ENCODE measurements at regions not wholly inside any gene's neighbourhood (a gene's known extent, or its start where the extent isn't known, plus 50 kb on each side); places are given as distances from the start of the nearest gene placed in this dataset.
"Not testable (repeated sequence)": the region's sequence is repeated elsewhere in the genome, so short reads cannot be mapped to it uniquely, and the experiment has no call there.

DNA sequence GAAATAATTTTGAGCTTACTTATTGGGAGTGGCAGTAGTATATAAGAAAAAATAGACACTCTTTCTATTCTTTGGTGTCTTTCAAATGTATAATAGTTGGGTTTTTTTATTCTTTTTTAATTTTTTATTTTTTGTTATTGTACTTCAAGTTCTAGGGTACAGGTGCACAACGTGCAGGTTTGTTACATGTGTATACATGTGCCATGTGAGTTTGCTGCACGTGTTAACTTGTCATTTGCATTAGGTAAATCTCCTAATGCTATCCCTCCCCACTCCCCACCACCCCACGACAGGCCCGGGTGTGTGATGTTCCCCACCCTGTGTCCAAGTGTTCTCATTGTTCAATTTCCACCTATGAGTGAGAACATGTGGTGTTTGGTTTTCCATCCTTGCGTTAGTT lies 1552.4 kb upstream of the B3GALT2 start:
- DNase-seq: not testable (repeated sequence)

DNA sequence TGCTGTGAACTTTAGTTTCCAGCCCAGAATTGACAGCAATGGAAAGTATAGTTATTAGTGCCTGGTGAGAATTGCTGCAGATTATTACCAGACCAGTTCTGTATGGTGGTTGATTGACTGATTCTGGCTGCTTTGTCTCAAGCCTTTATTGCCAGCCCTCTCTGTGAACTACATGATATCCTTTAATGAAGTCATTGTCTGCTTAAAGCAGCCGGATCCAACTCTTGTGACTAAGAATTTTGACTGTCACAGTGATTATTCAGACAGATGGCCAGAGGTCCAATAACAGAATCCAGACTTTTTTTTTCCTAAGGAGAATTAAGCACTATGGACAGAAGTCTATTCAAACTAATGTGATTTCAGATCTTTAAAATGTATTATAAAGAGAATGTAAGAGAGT lies 1548.6 kb upstream of the B3GALT2 start:
- no peak for DNase-seq

DNA sequence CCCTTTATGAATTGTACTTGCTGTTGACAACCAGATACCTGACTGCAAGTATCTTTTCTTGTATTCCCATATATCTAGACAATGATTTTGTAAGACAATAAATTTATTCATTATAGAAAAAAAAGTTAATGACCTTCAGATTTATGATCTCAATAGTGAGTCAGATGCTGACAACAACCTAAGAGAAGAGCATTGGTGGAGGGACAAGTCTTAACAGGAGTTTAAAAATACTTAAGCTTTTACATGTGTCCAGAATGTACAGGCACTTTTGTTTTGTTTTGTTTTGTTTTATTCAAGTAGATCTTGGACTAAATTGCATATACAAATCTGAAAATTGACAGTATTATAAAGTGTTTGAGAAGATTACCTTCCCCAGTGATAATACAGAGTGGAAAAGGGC lies 1544.6 kb upstream of the B3GALT2 start:
- DNase-seq: no peak

DNA sequence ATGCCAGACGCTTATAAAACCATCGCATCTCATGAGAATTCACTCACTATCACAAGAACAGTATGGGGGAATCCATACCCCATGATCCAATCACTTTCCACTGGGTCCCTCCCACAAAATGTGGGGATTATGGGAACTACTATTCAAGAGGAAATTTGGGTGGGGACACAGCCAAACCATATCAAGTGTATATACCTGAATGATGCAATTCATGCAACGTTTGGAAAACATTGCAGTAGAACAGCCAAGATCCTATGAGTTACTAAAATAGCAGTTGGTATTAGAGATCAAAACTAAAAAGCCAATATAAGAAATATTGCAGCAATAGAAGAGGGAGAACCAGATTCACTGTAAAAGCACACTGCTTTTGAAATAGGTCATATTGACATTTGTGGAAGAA lies 1543.9 kb upstream of the B3GALT2 start:
- no peak for DNase-seq

DNA sequence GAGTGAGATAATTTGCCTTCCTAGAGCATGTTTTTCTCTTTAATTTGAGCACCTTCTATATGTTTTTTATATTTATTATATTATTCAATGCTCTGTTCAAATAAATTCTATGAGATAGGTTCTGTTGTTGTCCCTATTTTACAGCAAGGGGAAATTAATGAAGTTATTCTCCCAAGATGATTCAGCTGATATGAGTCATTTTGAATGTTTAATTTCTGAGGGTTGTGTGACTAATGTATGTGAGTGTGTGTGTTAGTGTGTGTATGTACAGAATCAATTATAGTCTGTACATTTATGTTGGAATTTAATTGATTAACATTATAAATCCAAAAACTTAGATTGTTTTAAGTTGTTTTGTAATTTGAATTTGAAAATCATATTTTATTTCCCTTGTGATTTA lies 1536.7 kb upstream of the B3GALT2 start:
- no peak for DNase-seq

DNA sequence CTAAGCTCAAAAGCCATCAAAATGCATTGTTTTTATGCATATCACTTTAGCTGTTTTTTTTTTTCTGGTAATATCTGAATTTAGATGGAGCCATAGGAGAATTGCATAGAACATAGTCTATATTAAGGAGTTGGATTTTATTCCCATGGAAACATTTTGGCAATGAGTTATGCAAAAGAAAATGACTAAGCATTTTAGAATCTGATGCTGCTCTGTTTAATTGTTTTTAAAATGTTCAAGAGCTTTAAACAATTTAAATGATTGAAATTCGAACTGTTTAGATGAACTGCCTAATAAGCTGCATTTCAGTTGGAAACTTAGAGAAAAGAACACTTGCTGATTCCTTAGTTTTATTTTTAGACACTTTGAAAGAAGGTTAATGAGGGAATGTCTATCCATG lies 1531.5 kb upstream of the B3GALT2 start:
- no peak for DNase-seq

DNA sequence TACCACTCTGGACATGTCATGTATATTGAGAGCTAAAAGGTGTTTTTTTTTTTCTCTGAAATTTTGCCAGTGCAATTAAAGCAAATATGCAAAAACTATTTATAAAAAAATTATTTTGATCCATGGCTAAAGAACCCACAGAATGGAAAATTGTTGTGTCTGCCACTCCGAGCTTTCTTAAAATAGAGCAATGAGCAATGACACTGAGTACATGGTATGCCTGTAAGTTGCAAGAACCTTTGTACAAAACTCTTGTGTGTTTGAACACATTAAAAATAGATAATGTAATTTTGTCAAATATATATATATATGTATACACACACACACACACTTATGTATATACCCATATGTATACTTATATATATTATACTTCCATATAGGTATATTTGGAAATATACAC lies 1530.9 kb upstream of the B3GALT2 start:
- no peak for DNase-seq

DNA sequence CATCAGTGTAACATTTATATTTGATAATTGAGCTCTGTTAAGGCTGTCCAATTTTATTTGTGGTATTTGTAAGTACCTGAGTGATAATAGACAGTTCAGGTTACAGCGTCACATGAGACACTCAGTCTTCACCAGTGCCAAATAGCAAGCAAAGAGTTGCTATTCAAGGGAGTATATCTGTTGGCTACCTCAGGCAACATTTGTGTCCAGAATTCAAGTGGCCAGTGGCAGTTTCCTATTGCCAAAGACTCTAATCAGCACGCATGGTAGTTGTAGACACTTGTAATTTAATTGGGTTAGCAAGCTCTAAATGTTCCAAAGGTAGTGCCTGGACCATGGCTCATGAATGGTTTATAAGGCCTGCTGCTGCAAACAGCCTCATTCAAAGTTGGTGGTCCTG lies 1524.3 kb upstream of the B3GALT2 start:
- DNase-seq: no peak

DNA sequence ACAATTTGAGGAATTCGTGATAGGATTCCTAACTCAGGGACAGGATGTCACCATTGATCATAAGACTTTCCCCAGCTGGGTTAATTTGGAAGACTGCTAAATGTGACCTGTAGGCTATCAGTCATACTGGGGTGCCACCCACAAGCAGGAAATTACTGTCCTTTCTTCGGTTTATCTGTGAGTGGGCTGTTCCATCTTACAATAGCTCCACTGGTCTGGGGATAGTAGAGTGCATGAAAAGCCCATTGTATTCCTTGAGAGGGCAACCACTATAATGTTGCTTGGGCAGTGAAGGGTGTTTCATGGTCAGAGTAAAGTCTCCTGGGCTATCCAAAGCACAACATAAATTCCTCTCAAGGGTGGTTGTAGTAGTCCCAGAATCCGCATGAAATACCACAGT lies 1523.0 kb upstream of the B3GALT2 start:
- DNase-seq: no peak

DNA sequence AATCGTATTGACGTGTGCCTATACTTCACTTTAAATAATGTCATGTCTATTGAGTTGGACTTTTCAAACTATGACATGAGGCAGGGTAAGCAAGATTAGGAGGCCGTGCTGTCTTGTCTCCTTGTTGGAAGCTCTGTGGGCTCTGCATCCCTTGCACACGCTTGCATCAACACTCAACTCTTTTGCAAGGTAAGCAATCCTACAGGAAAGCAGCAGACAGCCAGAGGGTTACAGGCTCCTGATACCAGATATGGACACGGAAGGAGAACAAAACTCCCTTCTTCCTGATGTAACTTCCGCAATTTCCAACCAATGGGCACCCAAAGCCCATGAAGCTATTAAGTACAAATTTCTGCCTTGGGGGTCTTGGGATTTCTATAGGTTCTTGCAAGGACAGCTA lies 1520.7 kb upstream of the B3GALT2 start:
- no peak for DNase-seq

DNA sequence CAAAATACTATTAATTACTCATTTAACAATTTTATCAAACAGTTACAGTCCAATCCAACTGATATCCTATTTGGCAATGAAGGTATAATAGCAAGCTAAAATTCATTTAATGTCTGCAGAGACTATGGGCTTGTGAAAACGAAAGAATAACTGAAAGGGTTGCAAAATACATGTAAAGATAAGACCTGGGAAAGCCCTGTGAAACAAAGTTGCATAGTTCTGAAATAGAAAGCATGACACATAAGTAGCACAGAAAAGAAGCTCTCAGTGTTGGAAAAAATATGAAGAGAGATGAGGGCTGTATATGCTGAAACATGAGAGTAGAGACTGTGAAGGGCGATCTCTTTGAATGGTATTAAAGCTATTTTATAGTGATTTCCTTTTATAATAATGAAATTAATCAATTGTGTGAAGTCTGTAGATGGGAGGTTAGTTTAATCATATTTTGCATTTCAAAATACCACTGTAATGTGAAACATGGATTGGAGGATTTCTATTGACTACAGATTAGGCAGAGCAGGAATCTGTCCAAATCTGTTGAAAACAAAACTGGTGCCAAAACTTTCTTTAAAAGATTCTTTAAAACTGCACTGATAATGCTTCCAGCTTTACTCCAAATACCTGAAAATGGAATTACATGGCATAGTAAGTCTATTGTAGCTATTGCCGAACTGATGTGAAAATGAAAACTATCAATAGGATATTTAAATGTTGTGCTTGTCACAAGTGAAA lies 1518.9 kb upstream of the B3GALT2 start:
- DNase-seq: no peak

DNA sequence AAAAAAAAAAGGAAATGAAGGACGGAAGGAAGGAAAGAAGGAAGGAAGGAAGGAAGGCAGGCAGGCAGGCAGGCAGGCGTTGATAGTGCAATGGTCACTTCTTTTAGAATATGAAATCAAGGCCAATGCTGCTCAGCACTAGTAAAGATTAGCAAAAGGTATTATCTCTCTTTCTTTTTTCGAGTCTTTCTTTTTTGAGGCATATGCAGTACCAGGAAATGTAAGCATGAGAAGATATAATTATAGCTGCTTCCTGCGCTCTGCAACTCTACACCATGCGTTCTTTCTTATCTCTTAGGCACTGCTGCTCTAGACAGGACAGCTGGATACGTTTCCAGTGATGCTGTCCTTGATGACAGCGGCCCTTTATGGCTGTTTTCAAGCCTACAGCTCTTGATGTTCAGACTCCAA lies 1512.5 kb upstream of the B3GALT2 start:
- no peak for DNase-seq

DNA sequence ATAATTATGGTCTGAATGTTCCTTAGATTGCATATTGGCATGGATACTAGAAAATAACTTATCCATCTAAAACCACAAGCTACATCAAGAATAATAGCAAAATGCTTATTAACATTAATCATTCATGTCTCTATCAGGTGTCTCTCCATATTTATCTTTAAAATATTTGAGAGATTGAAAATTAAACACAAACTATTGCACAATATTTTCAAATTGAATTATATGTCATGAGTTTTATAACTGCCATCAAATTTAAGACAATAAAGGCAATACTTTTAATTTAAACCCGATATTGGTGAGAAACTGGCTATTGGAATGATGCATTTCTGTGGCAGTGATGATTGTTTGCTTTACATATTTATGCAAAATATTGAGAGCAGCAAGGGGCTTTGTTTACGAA lies 1506.8 kb upstream of the B3GALT2 start:
- no peak for DNase-seq

DNA sequence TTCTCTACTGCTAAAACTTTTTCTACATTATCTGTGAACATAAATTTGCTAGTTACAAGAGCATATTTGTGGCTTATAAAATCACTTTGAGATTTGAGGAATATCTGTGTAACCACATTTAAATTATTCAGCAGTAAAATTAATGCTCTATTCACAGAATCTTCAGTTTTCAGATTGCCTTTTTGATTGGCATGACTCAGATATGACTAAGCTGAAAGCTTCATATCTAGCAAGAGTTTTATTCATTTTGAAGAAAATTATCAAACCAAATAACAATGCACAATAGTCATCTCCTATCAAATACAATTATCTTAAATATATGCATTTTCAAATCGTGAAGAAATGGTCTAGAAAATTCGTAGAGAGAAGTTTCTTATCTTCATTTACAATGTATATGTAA lies 1498.2 kb upstream of the B3GALT2 start:
- DNase-seq: no peak

DNA sequence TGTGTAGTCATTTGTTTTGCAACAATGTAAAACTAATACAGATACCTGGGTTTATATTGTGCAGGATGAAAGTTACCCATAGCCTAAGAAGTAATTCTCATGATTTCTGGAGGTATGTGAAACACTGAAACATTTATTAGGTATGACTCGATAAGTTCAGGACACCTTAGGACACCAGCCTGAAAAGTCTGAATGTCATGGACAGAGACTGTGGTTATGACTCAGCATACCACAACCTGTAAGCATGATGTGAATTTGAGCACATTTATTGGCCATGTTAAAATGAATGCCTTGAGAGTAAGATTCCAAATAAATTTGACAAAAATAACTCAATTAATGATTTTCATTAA lies 1471.7 kb upstream of the B3GALT2 start:
- no peak for DNase-seq

DNA sequence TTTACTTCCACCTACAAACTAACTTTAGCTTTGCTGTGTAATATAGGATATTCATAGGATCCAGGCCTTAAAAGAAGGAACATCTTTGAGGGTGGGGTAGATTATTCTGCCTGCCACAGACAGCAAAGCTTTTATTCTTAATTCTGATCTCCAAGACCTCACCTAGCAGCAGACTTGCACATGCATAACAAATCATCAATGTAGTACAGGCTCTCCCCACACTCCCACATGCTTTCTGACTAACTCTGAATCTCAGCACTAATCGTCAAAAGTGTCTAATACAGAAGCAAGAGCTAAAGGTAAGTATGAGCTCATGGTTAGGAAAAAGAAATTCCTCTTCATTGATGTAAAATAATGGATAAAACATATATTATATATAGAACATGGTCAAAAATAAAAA lies 1468.5 kb upstream of the B3GALT2 start:
- no peak for DNase-seq

DNA sequence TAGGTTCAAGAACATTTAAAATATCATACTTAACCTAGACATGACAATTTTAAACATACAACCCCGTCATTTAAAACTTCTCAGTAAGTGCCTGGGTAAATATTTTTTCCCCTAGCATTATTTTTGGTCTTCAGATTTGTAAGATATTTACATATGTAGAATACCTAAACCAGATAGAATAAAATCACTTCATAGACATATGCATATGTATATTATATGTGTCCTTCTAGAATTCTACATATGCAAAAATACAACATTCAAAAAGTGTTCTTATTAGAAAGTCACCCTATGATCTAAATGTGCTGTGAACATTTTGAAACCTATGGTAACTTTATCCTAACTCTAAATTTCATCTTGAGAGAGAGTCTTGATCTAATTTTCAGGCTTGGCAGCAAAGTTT lies 1467.0 kb upstream of the B3GALT2 start:
- no peak for DNase-seq

DNA sequence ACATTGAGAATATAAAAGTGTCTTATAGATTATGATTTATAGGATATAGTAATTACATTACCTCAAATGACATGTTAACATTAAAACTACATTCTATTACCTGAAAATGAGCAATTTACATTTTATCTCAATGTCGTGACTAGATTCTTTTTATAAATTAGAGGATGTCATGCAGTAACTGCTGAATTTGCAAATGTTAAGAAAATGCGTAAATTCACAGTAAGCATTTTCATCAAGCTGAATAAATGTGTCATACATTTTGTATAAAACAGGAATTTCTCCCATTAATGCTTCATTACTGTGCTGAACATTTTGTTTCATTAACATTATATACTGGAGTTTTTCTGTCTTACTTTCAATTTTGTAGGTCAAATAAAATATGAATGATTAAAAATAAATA lies 1460.7 kb upstream of the B3GALT2 start:
- no peak for DNase-seq

DNA sequence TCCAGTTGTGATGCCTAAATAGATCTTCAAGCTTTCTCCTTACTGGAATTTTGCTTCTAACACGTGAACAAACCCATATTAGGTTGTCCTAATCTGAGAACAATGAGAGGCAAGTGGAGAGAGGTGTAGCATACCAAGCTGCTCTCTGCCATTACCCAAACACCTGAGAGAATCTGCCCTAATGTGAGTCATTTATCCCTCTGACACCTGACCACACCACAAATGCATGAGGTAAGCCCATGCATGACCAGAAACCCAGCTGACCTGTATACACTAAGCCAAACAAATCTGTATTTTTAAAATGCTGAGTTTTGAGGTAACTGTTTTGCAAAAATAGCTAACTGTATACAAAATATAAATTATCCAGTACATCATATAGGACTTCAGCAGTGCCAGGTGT lies 1458.1 kb upstream of the B3GALT2 start:
- no peak for DNase-seq

DNA sequence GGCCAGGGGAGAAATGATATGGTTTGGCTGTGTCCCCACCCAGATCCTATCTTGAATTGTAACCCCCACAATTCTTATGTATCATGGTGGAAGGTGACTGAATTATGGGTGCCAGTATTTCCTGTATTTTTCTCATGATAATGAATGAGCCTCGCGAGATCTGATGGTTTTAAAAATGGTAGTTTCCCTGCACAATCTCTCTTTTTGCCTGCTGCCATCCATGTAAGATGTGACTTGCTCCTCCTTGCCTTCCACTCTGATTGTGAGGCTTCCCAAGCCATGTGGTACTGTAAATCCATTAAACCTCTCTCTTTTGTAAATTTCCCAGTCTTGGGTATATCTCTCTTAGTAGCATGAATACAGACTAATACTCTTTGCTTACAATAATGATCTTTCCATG lies 1453.9 kb upstream of the B3GALT2 start:
- no peak for DNase-seq

DNA sequence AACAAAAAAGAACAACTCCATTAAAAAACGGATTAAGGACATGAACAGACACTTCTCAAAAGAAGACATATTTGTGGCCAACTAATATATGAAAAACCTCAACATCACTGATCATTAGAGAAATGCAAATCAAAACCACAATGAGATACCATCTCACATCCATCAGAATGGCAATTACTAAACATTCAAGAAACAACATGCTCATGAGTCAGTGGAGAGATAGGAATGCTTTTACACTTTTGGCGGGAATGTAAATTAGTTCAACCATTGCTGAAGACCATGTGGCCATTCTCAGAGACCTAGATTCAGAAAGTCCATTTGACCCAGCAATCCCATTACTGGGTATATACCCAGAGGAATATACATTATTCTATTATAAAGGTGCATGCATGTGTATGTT lies 1442.6 kb upstream of the B3GALT2 start:
- no peak for DNase-seq

DNA sequence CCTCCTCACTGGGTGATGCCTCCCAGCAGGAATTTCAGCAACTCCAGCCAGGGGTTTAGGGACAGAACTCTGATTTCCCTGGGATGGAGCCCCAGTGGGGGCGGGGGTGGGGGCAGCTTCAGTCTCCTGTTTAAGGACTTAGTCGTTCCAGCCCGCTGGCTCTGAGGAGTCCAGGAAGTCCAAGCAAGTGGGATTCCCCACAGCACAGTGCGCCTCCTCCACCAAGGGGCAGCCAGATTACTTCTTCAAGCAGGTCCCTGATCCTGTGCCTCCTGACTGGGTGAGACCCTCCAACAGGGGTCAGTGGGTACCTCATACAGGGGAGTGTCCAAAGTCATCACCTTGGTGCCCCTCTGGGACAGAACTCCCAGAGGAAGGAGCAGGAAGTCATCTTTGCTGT lies 1438.4 kb upstream of the B3GALT2 start:
- DNase-seq: no peak

DNA sequence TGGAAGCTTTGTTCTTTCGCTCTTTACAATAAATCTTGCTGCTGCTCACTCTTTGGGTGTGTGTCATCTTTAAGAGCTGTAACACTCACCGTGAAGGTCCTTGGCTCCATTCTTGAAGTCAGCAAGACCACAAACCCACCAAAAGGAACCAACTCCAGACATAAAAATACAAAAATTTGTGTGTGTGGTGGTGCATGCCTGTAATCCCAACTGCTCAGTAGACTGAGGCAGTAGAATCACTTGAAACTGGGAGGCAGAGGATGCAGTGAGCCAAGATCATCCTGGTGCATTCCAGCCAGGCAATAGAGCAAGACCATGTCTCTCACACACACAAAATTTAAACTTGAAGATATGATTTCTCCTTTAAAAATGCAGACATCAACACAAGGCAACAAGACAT lies 1431.7 kb upstream of the B3GALT2 start:
- no peak for DNase-seq

DNA sequence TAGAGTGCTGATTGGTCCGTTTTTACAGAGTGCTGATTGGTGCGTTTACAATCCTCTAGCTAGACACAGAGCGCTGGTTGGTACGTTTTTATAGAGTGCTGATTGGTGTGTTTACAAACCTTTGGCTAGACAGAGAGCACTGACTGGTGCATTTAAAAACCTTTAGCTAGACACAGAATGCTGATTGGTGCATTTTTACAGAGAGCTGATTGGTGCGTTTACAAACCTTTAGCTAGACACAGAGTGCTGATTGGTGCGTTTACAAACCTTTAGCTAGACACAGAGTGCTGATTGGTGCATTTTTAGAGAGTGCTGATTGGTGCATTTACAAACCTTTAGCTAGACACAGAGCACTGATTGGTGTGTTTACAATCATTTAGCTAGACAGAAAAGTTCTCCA lies 1430.9 kb upstream of the B3GALT2 start:
- DNase-seq: not testable (repeated sequence)

DNA sequence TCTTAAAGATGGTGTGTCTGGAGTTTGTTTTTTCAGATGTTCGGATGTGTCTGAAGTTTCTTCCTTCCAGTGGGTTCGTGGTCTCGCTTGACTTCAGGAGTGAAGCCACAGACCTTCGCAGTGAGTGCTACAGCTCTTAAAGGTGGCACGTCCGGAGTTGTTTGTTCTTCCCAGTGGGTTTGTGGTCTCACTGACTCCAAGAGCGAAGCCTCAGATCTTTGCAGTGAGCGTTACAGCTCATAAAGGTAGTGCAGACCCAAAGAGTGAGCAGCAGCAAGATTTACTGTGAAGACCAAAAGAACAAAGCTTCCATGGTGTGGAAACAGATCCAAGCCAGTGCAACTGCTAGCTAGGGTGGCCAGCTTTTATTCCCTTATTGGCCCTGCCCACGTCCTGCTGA lies 1430.4 kb upstream of the B3GALT2 start:
- no peak for DNase-seq

DNA sequence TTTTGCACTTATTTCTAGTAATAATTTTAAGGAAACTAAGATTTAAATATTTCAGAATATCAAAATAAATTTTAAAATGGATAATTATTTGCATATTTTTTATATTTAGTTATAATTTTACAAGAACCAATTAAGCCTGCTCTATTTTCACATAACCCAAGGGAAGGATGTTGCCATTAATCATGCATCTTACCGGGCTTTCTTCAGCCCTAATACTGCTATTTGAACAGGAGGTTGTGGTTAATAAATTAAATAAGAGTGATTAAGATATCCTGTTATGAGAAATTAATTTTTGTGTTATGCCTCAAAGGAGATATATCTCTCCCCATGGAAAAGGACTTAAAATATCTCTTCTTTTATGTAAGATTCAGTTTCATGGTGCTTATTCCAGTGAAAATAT lies 1415.8 kb upstream of the B3GALT2 start:
- no peak for DNase-seq

All from NCI-H1417 treated with DMSO at 0.1 percent for 48 hours (cell line).